Nephron progenitor cell (in vitro differentiated cells): ENCODE measurements at regions not wholly inside any gene's neighbourhood (a gene's known extent, or its start where the extent isn't known, plus 50 kb on each side); places are given as distances from the start of the nearest gene placed in this dataset.
"Not testable (repeated sequence)": the region's sequence is repeated elsewhere in the genome, so short reads cannot be mapped to it uniquely, and the experiment has no call there.

Experiments
- DNase-seq: peaks from one replicate; pipeline ENCODE4 v3.0.0; 2021
- H3K27ac Mint-ChIP-seq: 2 replicates; pipeline ENCODE4 v1.8.0; 2021; ENCODE audit warnings: mild to moderate bottlenecking, moderate library complexity, mixed read lengths
- H3K27me3 Mint-ChIP-seq: 2 replicates; pipeline ENCODE4 v1.8.0; 2021; ENCODE audit warnings: mild to moderate bottlenecking, low read depth, mixed read lengths; ENCODE audit not compliant: poor library complexity
- H3K36me3 Mint-ChIP-seq: 2 replicates; pipeline ENCODE4 v1.8.0; 2021; ENCODE audit warnings: low read depth, mixed read lengths
- H3K4me1 Mint-ChIP-seq: 2 replicates; pipeline ENCODE4 v1.8.0; 2021; ENCODE audit warnings: mixed read lengths
- H3K4me3 Mint-ChIP-seq: 2 replicates; pipeline ENCODE4 v1.8.0; 2021; ENCODE audit warnings: mild to moderate bottlenecking, moderate library complexity, mixed read lengths
- H3K9me3 Mint-ChIP-seq: 2 replicates; pipeline ENCODE4 v1.8.0; 2021; ENCODE audit warnings: mild to moderate bottlenecking, moderate library complexity, mixed read lengths
- CTCF ChIP-seq: fragments of 200-600 bp; sonication (generic); IDR thresholded peaks from 2 replicates; pipeline ENCODE4 v1.5.0; 2021; ENCODE audit warnings: antibody characterized with exemption

DNA sequence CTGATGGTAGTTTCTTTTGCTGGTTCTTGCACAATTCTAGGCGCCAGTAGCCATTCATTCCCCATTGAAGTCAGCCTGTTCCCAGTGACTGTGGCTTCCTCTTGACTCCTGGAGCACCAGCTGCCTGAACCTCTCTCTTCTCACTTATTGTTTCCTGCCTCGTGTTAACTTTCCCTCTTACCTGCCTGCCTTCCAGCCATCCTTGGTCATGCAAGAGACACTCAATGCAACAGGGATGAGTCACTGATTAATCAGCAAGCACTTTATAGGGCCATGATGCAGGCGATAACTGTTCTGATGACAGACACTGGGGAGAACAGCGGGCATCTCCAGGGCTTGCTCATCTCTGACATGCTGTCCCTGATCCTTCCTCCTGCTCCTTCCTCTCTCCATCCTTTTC, 122.0 kb downstream of the PLCE1 start:
- peaks cover 13% of the 10 kb centered on the region for H3K9me3 Mint-ChIP-seq
- no peaks in the 10 kb centered on the region for H3K4me1 Mint-ChIP-seq
- TF ChIP-seq CTCF, result no peak
- peaks cover 4% of the 10 kb centered on the region for H3K36me3 Mint-ChIP-seq
- no peak for DNase-seq
- H3K27me3 Mint-ChIP-seq, result peaks cover 8% of the 10 kb centered on the region
- no peak overlapping the region for H3K4me3 Mint-ChIP-seq
- no peak overlapping the region for H3K27ac Mint-ChIP-seq

DNA sequence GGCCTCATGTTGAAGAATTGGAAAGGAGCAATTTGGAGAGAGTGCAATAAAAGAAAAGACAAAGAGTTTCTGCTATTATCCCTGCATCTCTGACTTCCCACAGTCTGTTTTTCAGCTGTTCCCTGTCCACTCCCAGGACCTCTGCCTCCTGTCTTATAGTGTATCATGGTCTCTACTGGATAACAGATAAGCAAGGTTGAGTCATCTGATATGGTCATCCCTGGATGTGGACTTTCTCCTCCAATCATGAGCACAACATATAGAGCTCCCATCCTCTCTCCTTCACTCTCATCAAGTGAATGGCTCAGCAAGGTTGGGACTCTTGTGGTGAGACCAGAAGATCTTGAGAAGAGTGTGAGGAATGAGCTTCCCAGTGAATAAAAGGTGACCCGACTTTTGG, 123.1 kb downstream of the PLCE1 start:
- TF ChIP-seq CTCF, result no peak
- H3K27me3 Mint-ChIP-seq, result peaks cover 8% of the 10 kb centered on the region
- peaks cover 4% of the 10 kb centered on the region for H3K36me3 Mint-ChIP-seq
- no peak for DNase-seq
- H3K9me3 Mint-ChIP-seq, result peaks cover 13% of the 10 kb centered on the region
- H3K4me1 Mint-ChIP-seq, result no peaks in the 10 kb centered on the region
- H3K27ac Mint-ChIP-seq, result no peak overlapping the region
- H3K4me3 Mint-ChIP-seq, result no peak overlapping the region

DNA sequence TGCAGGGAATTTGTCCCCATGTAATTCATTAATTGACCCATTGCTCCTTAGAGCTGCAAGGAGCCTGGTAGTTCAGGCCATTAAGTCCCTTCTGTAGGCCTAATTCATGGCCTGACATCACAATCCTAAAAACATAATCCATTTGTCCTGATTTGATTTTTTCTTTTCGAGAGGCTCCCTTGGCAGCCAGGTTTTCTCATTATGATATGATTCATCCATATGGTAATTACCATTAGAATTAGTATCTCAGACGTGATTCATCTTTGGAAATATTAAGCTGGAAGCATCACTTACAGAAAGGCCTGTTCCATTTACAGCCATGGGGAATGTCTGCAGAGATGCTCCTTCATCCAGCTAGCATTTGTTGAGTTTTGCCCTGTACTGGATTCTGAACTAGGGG, 128.5 kb downstream of the PLCE1 start:
- Mint-ChIP-seq H3K27ac (no peak overlapping the region), H3K4me3 (no peak overlapping the region), H3K9me3 (peaks cover 5% of the 10 kb centered on the region), H3K36me3 (peaks cover 4% of the 10 kb centered on the region), H3K4me1 (peaks cover 9% of the 10 kb centered on the region), H3K27me3 (no peaks in the 10 kb centered on the region)
- DNase-seq, result no peak
- TF ChIP-seq CTCF, result no peak

DNA sequence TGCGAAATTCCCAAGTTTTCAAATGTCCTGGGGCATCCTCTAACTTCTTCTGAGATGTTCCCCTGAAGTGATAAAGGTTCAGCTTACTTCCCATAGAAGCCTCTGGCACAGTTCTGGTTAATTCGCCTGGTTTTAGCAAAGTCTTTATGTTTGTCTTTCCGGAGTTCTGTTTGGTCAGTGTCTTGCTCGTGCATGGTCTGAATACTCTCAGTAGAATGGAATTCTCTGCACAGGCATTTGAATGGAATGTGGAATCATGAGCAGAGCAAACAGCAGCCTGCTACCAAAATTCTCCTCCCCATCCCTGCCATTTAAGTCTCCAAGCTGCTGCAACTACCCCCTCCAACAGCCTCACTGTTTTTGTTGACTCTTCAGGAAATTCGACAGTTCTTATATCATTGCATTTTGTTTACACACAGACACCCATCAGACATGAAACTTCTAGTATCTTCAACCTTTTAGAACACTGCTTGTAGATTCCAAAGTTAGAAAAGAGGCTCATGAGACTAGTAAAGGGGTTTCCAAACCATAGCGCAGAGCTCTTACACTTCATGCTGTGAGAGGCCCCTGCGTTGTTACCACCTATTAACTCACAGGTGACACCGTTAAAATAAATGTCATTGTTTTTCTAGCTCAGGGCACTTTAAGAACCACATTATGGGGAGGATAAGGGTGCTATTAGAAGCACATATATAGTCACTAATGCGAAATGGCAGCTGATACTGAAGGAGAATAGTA, 129.7 kb downstream of the PLCE1 start:
- Mint-ChIP-seq H3K27me3 (no peaks in the 10 kb centered on the region), H3K27ac (no peak overlapping the region), H3K4me1 (peaks cover 9% of the 10 kb centered on the region), H3K36me3 (peaks cover 3% of the 10 kb centered on the region), H3K4me3 (no peak overlapping the region), H3K9me3 (peaks cover 4% of the 10 kb centered on the region)
- DNase-seq, result no peak
- TF ChIP-seq CTCF, result no peak

DNA sequence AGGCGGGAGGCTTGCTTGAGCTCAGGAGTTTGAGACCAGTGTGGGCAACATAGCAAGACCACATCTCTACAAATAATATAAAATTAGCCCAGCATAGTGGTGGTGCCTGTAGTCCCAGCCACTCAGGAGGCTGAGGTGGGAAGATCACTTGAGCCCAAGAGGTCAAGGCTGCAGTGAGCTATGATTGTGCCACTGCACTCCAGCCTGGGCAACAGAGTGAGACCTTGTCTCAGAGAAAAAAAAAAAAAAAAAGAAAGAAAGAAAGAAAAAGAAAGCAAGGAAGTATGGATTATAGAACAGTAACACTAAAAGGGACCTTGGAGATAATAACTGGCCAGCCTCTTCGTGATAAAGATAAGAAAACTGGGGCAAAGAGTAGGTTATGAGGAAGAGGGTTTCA, 130.4 kb downstream of the PLCE1 start:
- not testable (repeated sequence) for H3K27ac Mint-ChIP-seq, H3K9me3 Mint-ChIP-seq, H3K4me1 Mint-ChIP-seq, DNase-seq, H3K27me3 Mint-ChIP-seq, H3K36me3 Mint-ChIP-seq, H3K4me3 Mint-ChIP-seq

- not testable (repeated sequence) for H3K9me3 Mint-ChIP-seq, H3K4me1 Mint-ChIP-seq, H3K27ac Mint-ChIP-seq, H3K27me3 Mint-ChIP-seq, DNase-seq, H3K36me3 Mint-ChIP-seq, H3K4me3 Mint-ChIP-seq
These were observed 131.5 kb downstream of the PLCE1 start for GRCh38 chr10:94125268-94125667.

- Mint-ChIP-seq H3K27ac (no peak overlapping the region), H3K4me1 (peaks cover 9% of the 10 kb centered on the region), H3K27me3 (peaks cover 4% of the 10 kb centered on the region), H3K36me3 (no peaks in the 10 kb centered on the region), H3K4me3 (no peak overlapping the region), H3K9me3 (no peaks in the 10 kb centered on the region)
- no peak for DNase-seq
- TF ChIP-seq CTCF, result no peak
These were observed 132.1 kb downstream of the PLCE1 start for GRCh38 chr10:94125856-94126255.
